ENCODE measurements at regions not wholly inside any gene's neighbourhood (a gene's known extent, or its start where the extent isn't known, plus 50 kb on each side); places are given as distances from the start of the nearest gene placed in this dataset.

- TF ChIP-seq POLR2A (IDR thresholded peaks at IDR 0.05; ENCODE audit: low read depth, low read length), result no peak
- TF ChIP-seq TAF1 (IDR thresholded peaks at IDR 0.05; ENCODE audit: borderline replicate concordance, low read depth, low read length), result no peak
- TF ChIP-seq POLR2AphosphoS5 (IDR thresholded peaks at IDR 0.05; ENCODE audit: low read depth, low read length), result no peak
Measured at GRCh38 chr9:13457795-13458194, 178.3 kb upstream of the MPDZ start.

Data from GM12892 (cell line).